ENCODE measurements at regions not wholly inside any gene's neighbourhood (a gene's known extent, or its start where the extent isn't known, plus 50 kb on each side); places are given as distances from the start of the nearest gene placed in this dataset.
A peak's percentile ranks its signal among the peaks of the same experiment; 100 is the strongest.

GRCh38 chr2:38215522-38215921, 139.6 kb upstream of the CYP1B1 start:
- whole genome bisulfite sequencing (ENCODE audit: insufficient coverage, low coverage, missing lambda C conversion rate): 3% methylated on average over 2 of the region's 2 CpGs
- no peak for FAIRE-seq
- H3K36me3 ChIP-seq (ENCODE audit: control insufficient read depth, insufficient read depth, low read length): no peaks in the 10 kb centered on the region
- H3K4me2 ChIP-seq (ENCODE audit: insufficient read depth, low read length): no peak overlapping the region
- no peak for DNase-seq (ENCODE audit: extremely low read depth in 1 of 4, low spot score in 3 of 4)
- no peak overlapping the region for H3K4me3 ChIP-seq
- TF ChIP-seq WHSC1 (IDR thresholded peaks at IDR 0.05; ENCODE audit: low read length) (no peak), TCF3 (CRISPR knock-in tag; IDR thresholded peaks at IDR 0.05) (0 out of 2 replicates have a peak, but pooled peaks have one; percentile 11), RERE (CRISPR knock-in tag; IDR thresholded peaks at IDR 0.05; ENCODE audit: borderline replicate concordance) (no peak), GTF3C2 (IDR thresholded peaks at IDR 0.05; ENCODE audit: borderline replicate concordance, extremely low read depth, insufficient read length) (no peak)
- TF ChIP-seq, protein P1, sequence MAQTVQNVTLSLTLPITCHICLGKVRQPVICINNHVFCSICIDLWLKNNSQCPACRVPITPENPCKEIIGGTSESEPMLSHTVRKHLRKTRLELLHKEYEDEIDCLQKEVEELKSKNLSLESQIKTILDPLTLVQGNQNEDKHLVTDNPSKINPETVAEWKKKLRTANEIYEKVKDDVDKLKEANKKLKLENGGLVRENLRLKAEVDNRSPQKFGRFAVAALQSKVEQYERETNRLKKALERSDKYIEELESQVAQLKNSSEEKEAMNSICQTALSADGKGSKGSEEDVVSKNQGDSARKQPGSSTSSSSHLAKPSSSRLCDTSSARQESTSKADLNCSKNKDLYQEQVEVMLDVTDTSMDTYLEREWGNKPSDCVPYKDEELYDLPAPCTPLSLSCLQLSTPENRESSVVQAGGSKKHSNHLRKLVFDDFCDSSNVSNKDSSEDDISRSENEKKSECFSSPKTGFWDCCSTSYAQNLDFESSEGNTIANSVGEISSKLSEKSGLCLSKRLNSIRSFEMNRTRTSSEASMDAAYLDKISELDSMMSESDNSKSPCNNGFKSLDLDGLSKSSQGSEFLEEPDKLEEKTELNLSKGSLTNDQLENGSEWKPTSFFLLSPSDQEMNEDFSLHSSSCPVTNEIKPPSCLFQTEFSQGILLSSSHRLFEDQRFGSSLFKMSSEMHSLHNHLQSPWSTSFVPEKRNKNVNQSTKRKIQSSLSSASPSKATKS (CRISPR knock-in tag; IDR thresholded peaks at IDR 0.05): no peak
- CTCF ChIA-PET (ENCODE audit: low intra/inter-chr PET ratio): no interaction called here
- intact Hi-C loops (cut with micrococcal nuclease) (no loop called here), in situ Hi-C loops (cut with MboI) (no loop called here)
- POLR2A ChIA-PET: no interaction called here
- H3K9me1 ChIP-seq (ENCODE audit: control insufficient read depth, insufficient read depth, low read length): no peaks in the 10 kb centered on the region
- no peaks in the 10 kb centered on the region for H4K20me1 ChIP-seq (replicated peaks; ENCODE audit: control insufficient read depth, insufficient read depth, low read length)
- no peak for ATAC-seq
- no TSS peak for BruUV-seq (replicated peaks)
- H3K27me3 ChIP-seq (ENCODE audit: control insufficient read depth in 2 of 2, insufficient read depth in 2 of 2, low read length in 2 of 2): peaks cover 8 to 22% of the 10 kb centered on the region in 2 experiments; a peak in 4 of 5 replicates
- no peak overlapping the region for H3K27ac ChIP-seq (ENCODE audit: extremely low read depth, low read depth, low read length)
- no peak overlapping the region for H3K9ac ChIP-seq (ENCODE audit: insufficient read depth in 1 of 2, low read depth in 2 of 2, low read length in 2 of 2)
- H2AFZ ChIP-seq (ENCODE audit: low read depth, low read length): no peak overlapping the region
- H3K4me1 ChIP-seq (replicated peaks in 1 of 2; ENCODE audit: control insufficient read depth in 2 of 2, insufficient read depth in 2 of 2, low read length in 2 of 2): no peaks in the 10 kb centered on the region; a peak in 2 of 5 replicates
- H3K9me3 ChIP-seq (replicated peaks; ENCODE audit: control insufficient read depth, insufficient read depth, low read depth, low read length): no peaks in the 10 kb centered on the region
- H3K79me2 ChIP-seq (ENCODE audit: control insufficient read depth, insufficient read depth, low read length): no peaks in the 10 kb centered on the region

Data from K562 (cell line).